ENCODE measurements at regions not wholly inside any gene's neighbourhood (a gene's known extent, or its start where the extent isn't known, plus 50 kb on each side); places are given as distances from the start of the nearest gene placed in this dataset.

GRCh38 chrX:139085404-139085803 is 373.9 kb upstream of the FGF13 start:
- TF ChIP-seq CREB1 (IDR thresholded peaks at IDR 0.05) (no peak), CREB1 (CRISPR knock-in tag; IDR thresholded peaks at IDR 0.05) (no peak), SNAPC5 (CRISPR knock-in tag; IDR thresholded peaks at IDR 0.05; ENCODE audit: borderline replicate concordance) (no peak), KLF6 (CRISPR knock-in tag; IDR thresholded peaks at IDR 0.05) (no peak), USF2 (IDR thresholded peaks at IDR 0.05; ENCODE audit: low read depth, low read length) (no peak), USF2 (CRISPR knock-in tag; IDR thresholded peaks at IDR 0.05; ENCODE audit: borderline replicate concordance) (no peak), SMC3 (IDR thresholded peaks at IDR 0.05; ENCODE audit: low read length) (no peak)

Data from HepG2 (cell line).